Breast epithelium (tissue), 4 donors: ENCODE measurements at regions not wholly inside any gene's neighbourhood (a gene's known extent, or its start where the extent isn't known, plus 50 kb on each side); places are given as distances from the start of the nearest gene placed in this dataset.

Experiments
- DNase-seq, 2 donors: peaks; one replicate each; pipeline ENCODE4 v3.0.0-alpha.2; 2019; ENCODE audit warnings: low spot score in 2 of 2
- H3K27ac ChIP-seq, 2 donors: fragments of 200-600 bp; sonication (generic) in 1 of 2; one replicate each; pipeline ENCODE4 v1.5.1; 2016 to 2019; ENCODE audit warnings: mild to moderate bottlenecking in 1 of 2
- H3K27me3 ChIP-seq, 2 donors: fragments of 200-600 bp; sonication (generic) in 1 of 2; one replicate each; pipeline versions ENCODE4 v1.5.1 to v1.6.0; 2017 to 2019; ENCODE audit warnings: control low read depth in 1 of 2, mild to moderate bottlenecking in 1 of 2
- H3K36me3 ChIP-seq: fragments of 200-600 bp; one replicate; pipeline ENCODE4 v1.5.1; 2019
- H3K4me1 ChIP-seq, 2 donors: fragments of 200-600 bp; sonication (generic); one replicate each; pipeline ENCODE4 v1.5.1; 2016 to 2019; ENCODE audit warnings: control low read depth in 1 of 2
- H3K4me3 ChIP-seq, 3 donors: fragments of 200-600 bp; sonication (generic); 1 replicate in 2 of 3; 2 replicates in 1 of 3; pipeline ENCODE4 v1.5.1; 2016 to 2019; ENCODE audit warnings: mild to moderate bottlenecking in 3 of 3, moderate library complexity in 2 of 3
- H3K9me3 ChIP-seq, 2 donors: fragments of 200-600 bp; sonication (generic) in 1 of 2; one replicate each; pipeline ENCODE4 v1.5.1; 2016 to 2019; ENCODE audit warnings: control low read depth in 1 of 2
- POLR2A ChIP-seq: fragments of 450-650 bp; IDR thresholded peaks from one replicate; pipeline ENCODE4 v1.6.1; 2016; ENCODE audit warnings: antibody characterized with exemption, mild to moderate bottlenecking, moderate library complexity
- POLR2AphosphoS5 ChIP-seq, 3 donors: sonication (generic); formaldehyde crosslinking; IDR thresholded peaks; one replicate each; pipeline ENCODE4 v1.6.1; 2017; ENCODE audit warnings: antibody characterized with exemption in 3 of 3
- intact Hi-C: fragments of 100-400 bp; cut with DNase I; formaldehyde crosslinking; loops from one replicate; pipeline ENCODE4 v1.15.1; 2023; ENCODE audit warnings: low total_unique reads
- TF ChIP-seq, protein P1 (sequence below), 3 donors: fragments of 450-650 bp; IDR thresholded peaks; one replicate each; pipeline ENCODE4 v1.5.1; 2016 to 2017; ENCODE audit warnings: antibody characterized with exemption in 3 of 3, mild to moderate bottlenecking in 3 of 3, moderate library complexity in 3 of 3

DNA sequence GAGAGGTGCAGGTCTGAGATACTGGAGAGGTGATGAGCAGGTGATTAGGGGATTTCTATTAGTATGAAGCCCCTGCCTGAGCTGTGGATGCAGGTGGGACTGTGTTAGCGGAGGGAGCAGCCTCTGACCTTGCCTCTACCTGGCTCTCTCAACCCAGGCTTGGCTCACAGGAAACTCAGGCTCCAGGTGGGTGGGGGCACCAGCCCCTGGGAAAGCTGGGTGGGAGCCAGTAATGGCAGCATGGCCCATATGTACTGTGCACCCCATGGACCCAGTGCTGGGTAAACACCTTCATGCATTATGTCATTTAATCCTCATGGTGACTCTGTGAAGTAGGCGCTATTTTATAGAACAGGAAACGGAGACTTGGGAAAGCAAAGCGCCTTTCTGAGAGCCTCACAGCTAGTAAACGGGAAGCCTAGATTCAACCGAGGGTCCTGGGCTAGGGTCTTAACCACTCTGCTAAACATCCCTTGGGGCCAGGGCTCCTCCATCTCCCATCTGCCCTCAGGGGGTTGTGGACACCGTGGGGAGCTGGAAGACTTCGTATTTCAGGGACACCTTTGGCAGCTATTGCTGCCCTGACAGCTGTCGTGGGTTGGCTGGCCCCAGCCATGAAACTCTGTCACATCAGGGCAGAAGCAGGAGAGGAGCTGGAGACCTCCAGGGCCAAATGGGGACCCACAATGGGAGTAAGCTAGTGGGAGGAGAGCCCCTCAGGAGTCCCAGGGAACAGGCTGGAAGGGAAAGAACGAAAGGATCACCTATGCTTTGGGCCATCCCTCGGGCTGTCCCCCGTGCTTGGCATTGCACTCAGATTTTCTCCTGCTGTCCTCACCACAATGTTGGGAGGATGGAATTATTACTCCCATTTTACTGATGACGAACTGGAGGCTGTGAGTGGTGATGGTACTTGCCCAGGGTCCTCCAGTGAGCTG, 59.6 kb upstream of the CSF3R start:
- Histone ChIP-seq H3K4me3 (no peak overlapping the region), H3K4me1 (no peaks in the 10 kb centered on the region), H3K27me3 (peaks cover 0 to 7% of the 10 kb centered on the region in 2 donors), H3K27ac (no peak overlapping the region), H3K36me3 (no peaks in the 10 kb centered on the region), H3K9me3 (no peaks in the 10 kb centered on the region)
- TF ChIP-seq POLR2A (no peak), POLR2AphosphoS5 (IDR thresholded peaks at IDR 0.05) (no peak)
- TF ChIP-seq, protein P1, sequence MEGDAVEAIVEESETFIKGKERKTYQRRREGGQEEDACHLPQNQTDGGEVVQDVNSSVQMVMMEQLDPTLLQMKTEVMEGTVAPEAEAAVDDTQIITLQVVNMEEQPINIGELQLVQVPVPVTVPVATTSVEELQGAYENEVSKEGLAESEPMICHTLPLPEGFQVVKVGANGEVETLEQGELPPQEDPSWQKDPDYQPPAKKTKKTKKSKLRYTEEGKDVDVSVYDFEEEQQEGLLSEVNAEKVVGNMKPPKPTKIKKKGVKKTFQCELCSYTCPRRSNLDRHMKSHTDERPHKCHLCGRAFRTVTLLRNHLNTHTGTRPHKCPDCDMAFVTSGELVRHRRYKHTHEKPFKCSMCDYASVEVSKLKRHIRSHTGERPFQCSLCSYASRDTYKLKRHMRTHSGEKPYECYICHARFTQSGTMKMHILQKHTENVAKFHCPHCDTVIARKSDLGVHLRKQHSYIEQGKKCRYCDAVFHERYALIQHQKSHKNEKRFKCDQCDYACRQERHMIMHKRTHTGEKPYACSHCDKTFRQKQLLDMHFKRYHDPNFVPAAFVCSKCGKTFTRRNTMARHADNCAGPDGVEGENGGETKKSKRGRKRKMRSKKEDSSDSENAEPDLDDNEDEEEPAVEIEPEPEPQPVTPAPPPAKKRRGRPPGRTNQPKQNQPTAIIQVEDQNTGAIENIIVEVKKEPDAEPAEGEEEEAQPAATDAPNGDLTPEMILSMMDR (IDR thresholded peaks at IDR 0.05): no peak
- DNase-seq: no peak
- intact Hi-C loops: no loop called here

DNA sequence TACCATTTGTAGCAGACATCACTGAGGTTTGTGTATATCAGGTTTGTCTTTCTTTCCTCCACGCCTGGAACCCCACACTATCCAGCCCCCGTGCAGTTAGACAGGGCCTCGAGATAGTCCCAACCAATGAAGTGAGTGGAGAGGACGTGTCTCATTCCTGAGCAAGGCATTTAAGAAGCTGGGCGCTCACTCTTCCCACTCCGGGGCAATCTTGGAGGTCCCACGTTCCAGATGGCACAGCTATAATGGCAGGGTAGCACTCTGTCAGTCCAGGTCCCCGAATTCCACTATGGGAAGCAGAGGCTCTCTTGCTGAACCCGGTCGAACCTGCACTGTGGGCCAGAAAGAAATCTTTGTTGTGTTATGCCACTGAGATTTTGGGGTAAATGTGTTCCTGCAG, 57.3 kb upstream of the CSF3R start:
- TF ChIP-seq POLR2A (no peak), POLR2AphosphoS5 (IDR thresholded peaks at IDR 0.05) (no peak)
- TF ChIP-seq, protein P1 (IDR thresholded peaks at IDR 0.05): no peak
- intact Hi-C loops: no loop called here
- Histone ChIP-seq H3K27me3 (peaks cover 0 to 7% of the 10 kb centered on the region in 2 donors), H3K27ac (no peak overlapping the region), H3K4me3 (no peak overlapping the region), H3K9me3 (no peaks in the 10 kb centered on the region), H3K36me3 (no peaks in the 10 kb centered on the region), H3K4me1 (no peaks in the 10 kb centered on the region)
- no peak for DNase-seq

DNA sequence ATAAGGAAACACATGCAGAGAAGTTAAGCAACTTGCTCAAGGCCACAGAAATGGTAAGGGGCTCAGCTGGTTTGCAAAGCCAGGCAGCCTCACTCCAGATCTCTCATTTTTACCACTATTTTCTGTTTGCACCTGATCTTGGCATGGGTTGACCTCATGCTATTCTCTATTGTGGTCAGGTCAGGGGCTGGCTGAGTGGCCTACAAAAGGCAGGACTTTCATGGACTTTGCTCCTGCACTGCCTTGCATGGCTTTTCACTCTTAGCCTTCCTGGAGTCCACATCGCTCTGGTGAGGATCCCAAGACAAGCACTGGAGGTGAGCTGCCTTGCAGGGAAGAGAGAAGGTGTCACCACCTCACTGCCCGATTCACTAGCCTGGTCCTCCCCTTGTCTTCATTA, 56.8 kb upstream of the CSF3R start:
- DNase-seq: no peak
- intact Hi-C loops: loop anchor here (5.0 kb wide), 1 partner anchor 177 kb away; no protein-coding TSS in a partner anchor

DNA sequence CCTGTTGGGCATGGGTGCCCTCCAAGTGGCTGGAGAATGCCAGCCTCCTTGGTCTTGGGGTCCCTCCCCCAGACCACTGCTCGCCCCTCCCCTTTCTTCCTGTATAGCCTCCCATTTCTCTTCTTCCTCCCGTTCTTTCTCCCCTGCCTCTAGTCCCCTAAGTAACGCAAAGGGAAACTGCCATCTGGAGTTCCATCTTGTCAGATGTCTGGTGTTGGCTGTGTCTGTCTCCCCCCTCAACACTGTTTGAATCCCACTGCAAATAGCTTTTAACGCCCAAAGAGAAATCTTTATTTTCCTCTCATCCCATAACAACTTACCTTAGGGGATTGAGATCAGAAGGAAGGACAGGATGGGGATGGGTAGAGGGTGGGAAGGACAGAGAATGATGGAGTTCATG, 55.3 kb upstream of the CSF3R start:
- H3K4me3 ChIP-seq: no peak overlapping the region
- H3K4me1 ChIP-seq: no peaks in the 10 kb centered on the region
- intact Hi-C loops: loop anchor here (5.0 kb wide), 1 partner anchor 176 kb away; no protein-coding TSS in a partner anchor
- peaks cover 0 to 7% of the 10 kb centered on the region in 2 donors for H3K27me3 ChIP-seq
- H3K9me3 ChIP-seq: peaks cover 1 to 2% of the 10 kb centered on the region in 2 donors
- DNase-seq: no peak
- no peak overlapping the region for H3K27ac ChIP-seq
- TF ChIP-seq POLR2AphosphoS5 (IDR thresholded peaks at IDR 0.05) (no peak), POLR2A (no peak)
- TF ChIP-seq, protein P1 (IDR thresholded peaks at IDR 0.05): no peak
- H3K36me3 ChIP-seq: no peaks in the 10 kb centered on the region

More for the DNA sequence above, 56.8 kb upstream of the CSF3R start:
- H3K9me3 ChIP-seq: no peaks in the 10 kb centered on the region
- H3K4me1 ChIP-seq: no peaks in the 10 kb centered on the region
- H3K36me3 ChIP-seq: no peaks in the 10 kb centered on the region
- TF ChIP-seq, protein P1 (IDR thresholded peaks at IDR 0.05): no peak
- TF ChIP-seq POLR2A: no peak
- no peak for TF ChIP-seq POLR2AphosphoS5 (IDR thresholded peaks at IDR 0.05)
- H3K27ac ChIP-seq: no peak overlapping the region
- no peak overlapping the region for H3K4me3 ChIP-seq
- peaks cover 0 to 7% of the 10 kb centered on the region in 2 donors for H3K27me3 ChIP-seq

DNA sequence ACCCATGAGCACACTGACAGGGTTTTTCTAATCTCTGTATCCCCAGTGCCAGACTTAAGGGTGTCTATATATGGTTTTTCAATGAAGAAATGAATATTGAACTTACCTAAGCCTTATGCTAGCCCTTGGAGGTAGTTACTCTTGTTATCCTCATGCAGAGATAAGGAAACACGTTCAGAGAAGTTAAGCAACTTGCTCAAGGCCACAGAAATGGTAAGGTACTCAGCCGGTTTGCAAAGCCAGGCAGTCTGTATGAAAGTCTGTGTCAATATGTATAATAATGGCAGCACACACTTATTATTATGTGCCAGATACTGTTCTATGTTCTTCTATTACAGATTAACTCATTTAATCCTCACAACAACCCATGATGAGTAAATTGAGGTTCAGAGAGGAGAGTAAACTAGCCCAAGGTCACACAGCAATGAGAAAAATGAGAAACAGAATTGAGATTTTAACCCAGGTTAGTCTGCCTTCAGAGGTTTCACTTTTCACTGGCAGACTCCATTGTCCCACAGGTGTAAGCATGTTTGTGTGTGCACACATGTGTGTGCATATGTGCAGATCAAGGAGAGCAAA, 54.6 kb upstream of the CSF3R start:
- Histone ChIP-seq H3K27me3 (peaks cover 0 to 7% of the 10 kb centered on the region in 2 donors), H3K4me1 (no peaks in the 10 kb centered on the region), H3K9me3 (peaks cover 4 to 9% of the 10 kb centered on the region in 2 donors), H3K27ac (no peak overlapping the region), H3K36me3 (no peaks in the 10 kb centered on the region), H3K4me3 (no peak overlapping the region)
- TF ChIP-seq POLR2A (no peak), POLR2AphosphoS5 (IDR thresholded peaks at IDR 0.05) (no peak)
- TF ChIP-seq, protein P1 (IDR thresholded peaks at IDR 0.05): no peak
- intact Hi-C loops: loop anchor here (5.0 kb wide), 1 partner anchor 175 kb away; no protein-coding TSS in a partner anchor
- no peak for DNase-seq
